ENCODE measurements at regions not wholly inside any gene's neighbourhood (a gene's known extent, or its start where the extent isn't known, plus 50 kb on each side); places are given as distances from the start of the nearest gene placed in this dataset.

DNA sequence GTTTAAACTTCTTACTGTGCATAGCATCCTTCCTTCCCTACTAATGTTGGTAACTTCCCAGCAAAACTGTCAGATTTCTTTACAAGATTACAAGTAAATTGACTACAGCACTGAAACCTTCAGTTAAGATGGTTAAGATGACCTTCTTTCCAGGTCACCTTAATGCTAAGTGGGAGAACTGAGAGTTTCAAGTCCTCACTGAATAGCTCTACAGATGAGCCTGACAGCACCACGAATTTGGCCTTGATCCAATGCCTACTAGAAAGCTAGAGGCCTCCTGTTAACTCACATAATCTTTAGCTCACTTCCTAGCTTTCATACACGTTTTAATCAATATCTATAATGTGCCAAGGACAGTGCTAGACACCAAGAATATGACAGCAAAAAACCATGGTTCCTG lies 276.0 kb upstream of the PLD5 start:
- Histone ChIP-seq H3K4me3 (ENCODE audit: control insufficient read depth in 2 of 3, extremely low read depth in 1 of 3, insufficient read depth in 2 of 3, low read depth in 1 of 3, low read length in 3 of 3) (no peak overlapping the region), H3K27me3 (ENCODE audit: control insufficient read depth, extremely low read depth, insufficient read depth, low read length) (no peaks in the 10 kb centered on the region), H3K4me2 (ENCODE audit: control insufficient read depth, extremely low read depth, insufficient read depth, low read depth, low read length) (no peak overlapping the region), H3K9me3 (ENCODE audit: control insufficient read depth, low read depth, low read length) (no peaks in the 10 kb centered on the region), H3K79me2 (ENCODE audit: control insufficient read depth, insufficient read depth, low read length) (no peaks in the 10 kb centered on the region), H3K36me3 (ENCODE audit: control insufficient read depth in 2 of 2, extremely low read depth in 1 of 2, insufficient read depth in 2 of 2, low read length in 2 of 2) (no peaks in the 10 kb centered on the region), H3K9ac (ENCODE audit: control insufficient read depth, extremely low read depth, insufficient read depth, low read length) (no peak overlapping the region), H2AFZ (ENCODE audit: control insufficient read depth, low read length) (no peak overlapping the region), H3K4me1 (ENCODE audit: control insufficient read depth, extremely low read depth, insufficient read depth, low read length) (no peaks in the 10 kb centered on the region), H4K20me1 (ENCODE audit: control insufficient read depth, extremely low read depth, insufficient read depth, low read length) (no peaks in the 10 kb centered on the region), H3K9me1 (ENCODE audit: control insufficient read depth, extremely low read depth, insufficient read depth, low read length) (no peaks in the 10 kb centered on the region), H3K27ac (ENCODE audit: control insufficient read depth, insufficient read depth, low read length) (no peak overlapping the region)
- dilution Hi-C loops (cut with MboI; ENCODE audit: extremely low pct_ligation_motif_present, low sequenced_read_pairs): no loop called here
- FAIRE-seq (no peak), DNase-seq (ENCODE audit: low read depth, low spot score) (no peak)
- TF ChIP-seq, protein P1, sequence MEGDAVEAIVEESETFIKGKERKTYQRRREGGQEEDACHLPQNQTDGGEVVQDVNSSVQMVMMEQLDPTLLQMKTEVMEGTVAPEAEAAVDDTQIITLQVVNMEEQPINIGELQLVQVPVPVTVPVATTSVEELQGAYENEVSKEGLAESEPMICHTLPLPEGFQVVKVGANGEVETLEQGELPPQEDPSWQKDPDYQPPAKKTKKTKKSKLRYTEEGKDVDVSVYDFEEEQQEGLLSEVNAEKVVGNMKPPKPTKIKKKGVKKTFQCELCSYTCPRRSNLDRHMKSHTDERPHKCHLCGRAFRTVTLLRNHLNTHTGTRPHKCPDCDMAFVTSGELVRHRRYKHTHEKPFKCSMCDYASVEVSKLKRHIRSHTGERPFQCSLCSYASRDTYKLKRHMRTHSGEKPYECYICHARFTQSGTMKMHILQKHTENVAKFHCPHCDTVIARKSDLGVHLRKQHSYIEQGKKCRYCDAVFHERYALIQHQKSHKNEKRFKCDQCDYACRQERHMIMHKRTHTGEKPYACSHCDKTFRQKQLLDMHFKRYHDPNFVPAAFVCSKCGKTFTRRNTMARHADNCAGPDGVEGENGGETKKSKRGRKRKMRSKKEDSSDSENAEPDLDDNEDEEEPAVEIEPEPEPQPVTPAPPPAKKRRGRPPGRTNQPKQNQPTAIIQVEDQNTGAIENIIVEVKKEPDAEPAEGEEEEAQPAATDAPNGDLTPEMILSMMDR (optimal IDR thresholded peaks at IDR 0.05 in 1 of 3, IDR thresholded peaks at IDR 0.05 in 1 of 3, conservative IDR thresholded peaks at IDR 0.05 in 1 of 3; ENCODE audit: extremely low read depth in 1 of 3, insufficient read depth in 2 of 3, low read length in 3 of 3): no peak
- TF ChIP-seq EZH2 (IDR thresholded peaks at IDR 0.05; ENCODE audit: low read length): no peak

DNA sequence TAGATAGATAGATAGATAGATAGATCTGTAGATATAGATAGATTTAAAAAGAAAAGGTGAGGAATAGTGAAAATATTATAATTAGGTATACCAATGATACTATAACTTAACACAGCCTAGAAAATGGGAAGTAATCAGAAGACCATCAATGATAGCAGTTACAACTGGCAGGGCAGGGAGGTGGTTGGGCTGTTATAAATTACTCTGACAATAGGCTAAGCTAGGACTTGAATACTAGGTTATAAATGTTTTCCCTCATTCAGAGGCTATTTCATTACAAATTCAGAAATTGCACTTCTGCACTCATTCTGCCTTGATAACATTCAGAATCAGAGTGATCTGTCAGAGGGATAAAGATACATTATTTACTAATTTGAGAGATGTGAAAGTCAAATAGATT lies 273.4 kb upstream of the PLD5 start:
- FAIRE-seq: no peak
- no peaks in the 10 kb centered on the region for H4K20me1 ChIP-seq (ENCODE audit: control insufficient read depth, extremely low read depth, insufficient read depth, low read length)
- H3K9me3 ChIP-seq (ENCODE audit: control insufficient read depth, low read depth, low read length): no peaks in the 10 kb centered on the region
- dilution Hi-C loops (cut with MboI; ENCODE audit: extremely low pct_ligation_motif_present, low sequenced_read_pairs): no loop called here
- no peaks in the 10 kb centered on the region for H3K79me2 ChIP-seq (ENCODE audit: control insufficient read depth, insufficient read depth, low read length)
- H2AFZ ChIP-seq (ENCODE audit: control insufficient read depth, low read length): no peak overlapping the region
- H3K4me1 ChIP-seq (ENCODE audit: control insufficient read depth, extremely low read depth, insufficient read depth, low read length): no peaks in the 10 kb centered on the region
- H3K27me3 ChIP-seq (ENCODE audit: control insufficient read depth, extremely low read depth, insufficient read depth, low read length): no peaks in the 10 kb centered on the region
- no peak for DNase-seq (ENCODE audit: low read depth, low spot score)
- TF ChIP-seq EZH2 (IDR thresholded peaks at IDR 0.05; ENCODE audit: low read length): no peak
- TF ChIP-seq, protein P1 (optimal IDR thresholded peaks at IDR 0.05 in 1 of 3, IDR thresholded peaks at IDR 0.05 in 1 of 3, conservative IDR thresholded peaks at IDR 0.05 in 1 of 3; ENCODE audit: extremely low read depth in 1 of 3, insufficient read depth in 2 of 3, low read length in 3 of 3): no peak
- H3K27ac ChIP-seq (ENCODE audit: control insufficient read depth, insufficient read depth, low read length): no peak overlapping the region
- H3K4me2 ChIP-seq (ENCODE audit: control insufficient read depth, extremely low read depth, insufficient read depth, low read depth, low read length): no peak overlapping the region
- no peak overlapping the region for H3K9ac ChIP-seq (ENCODE audit: control insufficient read depth, extremely low read depth, insufficient read depth, low read length)
- no peaks in the 10 kb centered on the region for H3K36me3 ChIP-seq (ENCODE audit: control insufficient read depth in 2 of 2, extremely low read depth in 1 of 2, insufficient read depth in 2 of 2, low read length in 2 of 2)
- no peak overlapping the region for H3K4me3 ChIP-seq (ENCODE audit: control insufficient read depth in 2 of 3, extremely low read depth in 1 of 3, insufficient read depth in 2 of 3, low read depth in 1 of 3, low read length in 3 of 3)
- H3K9me1 ChIP-seq (ENCODE audit: control insufficient read depth, extremely low read depth, insufficient read depth, low read length): no peaks in the 10 kb centered on the region

Measured in keratinocyte (primary cell).